Omental fat pad (tissue), 3 donors: ENCODE measurements at regions not wholly inside any gene's neighbourhood (a gene's known extent, or its start where the extent isn't known, plus 50 kb on each side); places are given as distances from the start of the nearest gene placed in this dataset.
"Not testable (repeated sequence)": the region's sequence is repeated elsewhere in the genome, so short reads cannot be mapped to it uniquely, and the experiment has no call there.

Experiments used
- ATAC-seq: fragments of 150-250 bp; one replicate; pipeline ENCODE4 v1.9.1; 2016; ENCODE audit warnings: mild to moderate bottlenecking, moderate library complexity; ENCODE audit not compliant: low FRiP score
- DNase-seq: peaks from one replicate; pipeline ENCODE4 v3.0.0-alpha.2; 2019; ENCODE audit warnings: low spot score
- CTCF ChIP-seq, 3 donors: fragments of 450-650 bp; IDR thresholded peaks; one replicate each; pipeline ENCODE4 v1.5.1; 2016 to 2017; ENCODE audit warnings: antibody characterized with exemption in 3 of 3, mild to moderate bottlenecking in 3 of 3, moderate library complexity in 2 of 3

GRCh38 chr15:35944945-35945585 is 399.1 kb upstream of the DPH6 start:
- DNase-seq: no peak
- no peak for TF ChIP-seq CTCF (IDR thresholded peaks at IDR 0.05)
- ATAC-seq: no peak

GRCh38 chr15:35953424-35953823 is 407.5 kb upstream of the DPH6 start:
- TF ChIP-seq CTCF (IDR thresholded peaks at IDR 0.05): no peak
- DNase-seq: no peak
- ATAC-seq: no peak

- DNase-seq (no peak), ATAC-seq (no peak)
- TF ChIP-seq CTCF (IDR thresholded peaks at IDR 0.05): no peak
Measured at GRCh38 chr15:35956056-35956455, 410.1 kb upstream of the DPH6 start.

- DNase-seq (no peak), ATAC-seq (no peak)
- no peak for TF ChIP-seq CTCF (IDR thresholded peaks at IDR 0.05)
Measured at GRCh38 chr15:35958021-35958420, 412.1 kb upstream of the DPH6 start.

GRCh38 chr15:35958975-35959374 is 413.0 kb upstream of the DPH6 start:
- TF ChIP-seq CTCF (IDR thresholded peaks at IDR 0.05): no peak
- no peak for DNase-seq
- no peak for ATAC-seq

GRCh38 chr15:35963326-35963725 is 417.4 kb upstream of the DPH6 start:
- TF ChIP-seq CTCF (IDR thresholded peaks at IDR 0.05): no peak
- DNase-seq: no peak
- ATAC-seq: no peak

- ATAC-seq: no peak
- TF ChIP-seq CTCF (IDR thresholded peaks at IDR 0.05): no peak
- DNase-seq: no peak
Measured at GRCh38 chr15:35966781-35967180, 420.8 kb upstream of the DPH6 start.

GRCh38 chr15:35967968-35968367 is 422.0 kb upstream of the DPH6 start:
- not testable (repeated sequence) for ATAC-seq, DNase-seq
